Stomach (tissue), 8 donors: ENCODE measurements at regions not wholly inside any gene's neighbourhood (a gene's known extent, or its start where the extent isn't known, plus 50 kb on each side); places are given as distances from the start of the nearest gene placed in this dataset.

Source experiments
- DNase-seq, 2 donors: peaks; one replicate each; pipeline versions ENCODE4 v3.0.0 to v3.0.0-alpha.2; 2013 to 2019
- H3K27ac ChIP-seq, 5 donors: fragments of 200-600 bp in 4 of 5; sonication (generic) in 4 of 5; one replicate each; pipeline ENCODE4 v1.5.1; 2013 to 2019; ENCODE audit warnings: mild to moderate bottlenecking in 1 of 5, moderate library complexity in 1 of 5
- H3K27me3 ChIP-seq, 3 donors: fragments of 200-600 bp; sonication (generic); one replicate each; pipeline ENCODE4 v1.5.1; 2017 to 2019; ENCODE audit warnings: mixed run types in 1 of 3
- H3K36me3 ChIP-seq, 4 donors: fragments of 200-600 bp; sonication (generic); 1 replicate in 3 of 4; 2 replicates in 1 of 4; pipeline ENCODE4 v1.5.1; 2016 to 2019
- H3K4me1 ChIP-seq, 4 donors: fragments of 200-600 bp; sonication (generic); one replicate each; pipeline ENCODE4 v1.5.1; 2016 to 2019
- H3K4me3 ChIP-seq, 4 donors: fragments of 200-600 bp; sonication (generic) in 3 of 4; one replicate each; pipeline ENCODE4 v1.5.1; 2016 to 2019; ENCODE audit warnings: mild to moderate bottlenecking in 1 of 4
- H3K9me3 ChIP-seq, 4 donors: fragments of 200-600 bp; sonication (generic); one replicate each; pipeline ENCODE4 v1.5.1; 2016 to 2019
- EP300 ChIP-seq: sonication (generic); formaldehyde crosslinking; IDR thresholded peaks from one replicate; pipeline ENCODE4 v1.6.1; 2017; ENCODE audit warnings: antibody characterized with exemption
- POLR2A ChIP-seq, 4 donors: fragments of 450-650 bp; IDR thresholded peaks; one replicate each; pipeline ENCODE4 v1.6.1; 2016; ENCODE audit warnings: antibody characterized with exemption in 4 of 4, control low read depth in 2 of 4, mild to moderate bottlenecking in 1 of 4, moderate library complexity in 1 of 4
- POLR2AphosphoS5 ChIP-seq, 3 donors: sonication (generic); formaldehyde crosslinking; IDR thresholded peaks; one replicate each; pipeline ENCODE4 v1.6.1; 2016; ENCODE audit warnings: antibody characterized with exemption in 3 of 3
- WGBS, 5 donors: extraction: QIAGEN DNeasy Blood & Tissue Kit in 3 of 5; methylation state at CpG; one replicate each; pipeline versions ENCODE4 v1.1.5 to v1.1.7; 2013 to 2018; 5-methylcytosine and 5-hydroxymethylcytosine counted together
- intact Hi-C: fragments of 100-400 bp; cut with DNase I; formaldehyde crosslinking; loops from one replicate; pipeline ENCODE4 v1.15.1; 2023; ENCODE audit warnings: low total_unique reads
- TF ChIP-seq, protein P1 (sequence below), 7 experiments: fragments of 450-650 bp in 4 of 7; fragments of 200-600 bp in 3 of 7; sonication (generic) in 3 of 7; IDR thresholded peaks; one replicate each; pipeline ENCODE4 v1.5.1; 2016 to 2019; ENCODE audit warnings: antibody characterized with exemption in 7 of 7, control low read depth in 2 of 7, mild to moderate bottlenecking in 1 of 7
- donor health status: healthy with polysubstance abuse.
- donor health status: Bipolar disorder and iron deficiency.
- donor health status: healthy.

DNA sequence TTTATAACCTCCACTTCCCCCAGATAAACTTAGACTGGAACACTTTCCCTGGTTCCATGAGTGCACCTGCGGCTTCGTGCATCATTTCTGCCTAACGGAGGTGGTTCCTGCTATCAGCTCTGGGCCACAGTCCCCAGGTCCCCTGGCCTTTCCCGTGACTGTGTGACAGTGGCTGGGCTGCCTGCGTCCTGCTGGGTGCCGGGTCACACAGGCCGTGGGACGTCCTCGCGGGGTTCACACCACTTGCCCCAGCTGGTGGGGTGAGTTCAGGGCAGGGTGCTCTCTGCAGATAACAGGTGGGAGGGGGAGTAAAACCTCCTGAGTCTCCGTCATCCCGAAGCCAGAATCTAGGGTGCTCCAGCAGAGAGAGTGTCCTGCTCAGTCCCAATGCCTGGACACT is 58.7 kb upstream of the CFAP46 start:
- intact Hi-C loops = no loop called here
- TF ChIP-seq EP300 = no peak
- TF ChIP-seq POLR2AphosphoS5 (IDR thresholded peaks at IDR 0.05) = no peak
- TF ChIP-seq POLR2A (IDR thresholded peaks at IDR 0.05) = no peak
- TF ChIP-seq, protein P1, sequence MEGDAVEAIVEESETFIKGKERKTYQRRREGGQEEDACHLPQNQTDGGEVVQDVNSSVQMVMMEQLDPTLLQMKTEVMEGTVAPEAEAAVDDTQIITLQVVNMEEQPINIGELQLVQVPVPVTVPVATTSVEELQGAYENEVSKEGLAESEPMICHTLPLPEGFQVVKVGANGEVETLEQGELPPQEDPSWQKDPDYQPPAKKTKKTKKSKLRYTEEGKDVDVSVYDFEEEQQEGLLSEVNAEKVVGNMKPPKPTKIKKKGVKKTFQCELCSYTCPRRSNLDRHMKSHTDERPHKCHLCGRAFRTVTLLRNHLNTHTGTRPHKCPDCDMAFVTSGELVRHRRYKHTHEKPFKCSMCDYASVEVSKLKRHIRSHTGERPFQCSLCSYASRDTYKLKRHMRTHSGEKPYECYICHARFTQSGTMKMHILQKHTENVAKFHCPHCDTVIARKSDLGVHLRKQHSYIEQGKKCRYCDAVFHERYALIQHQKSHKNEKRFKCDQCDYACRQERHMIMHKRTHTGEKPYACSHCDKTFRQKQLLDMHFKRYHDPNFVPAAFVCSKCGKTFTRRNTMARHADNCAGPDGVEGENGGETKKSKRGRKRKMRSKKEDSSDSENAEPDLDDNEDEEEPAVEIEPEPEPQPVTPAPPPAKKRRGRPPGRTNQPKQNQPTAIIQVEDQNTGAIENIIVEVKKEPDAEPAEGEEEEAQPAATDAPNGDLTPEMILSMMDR (IDR thresholded peaks at IDR 0.05) = no peak
- no peak for DNase-seq
- Histone ChIP-seq H3K36me3 (no peaks in the 10 kb centered on the region), H3K27me3 (peaks cover 0 to 8% (median 0%) of the 10 kb centered on the region in 3 donors), H3K4me1 (no peaks in the 10 kb centered on the region), H3K27ac (no peak overlapping the region), H3K9me3 (no peaks in the 10 kb centered on the region), H3K4me3 (no peak overlapping the region)
- 82 to 85% (median 84%) methylated on average over 12 of the region's 12 CpGs for WGBS, 5 donors

DNA sequence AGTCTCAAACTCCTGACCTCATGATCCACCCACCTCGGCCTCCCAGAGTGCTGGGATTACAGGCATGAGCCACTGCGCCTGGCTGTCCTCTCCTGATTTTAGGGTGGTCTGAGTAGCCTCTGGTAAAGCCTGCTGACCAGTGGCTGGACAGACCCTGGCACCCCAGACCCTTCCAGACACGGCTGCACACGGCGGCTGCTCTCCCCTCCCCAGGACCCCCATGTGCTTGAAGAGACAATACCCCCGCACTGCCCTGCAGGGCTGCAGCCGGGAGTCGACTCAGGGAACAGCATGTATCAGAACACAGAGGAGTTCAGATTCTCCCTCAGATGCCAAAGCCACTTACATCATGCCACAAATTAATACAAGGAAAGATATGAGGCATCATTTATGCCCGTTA is 58.3 kb upstream of the CFAP46 start:
- no peaks in the 10 kb centered on the region for H3K36me3 ChIP-seq
- 78 to 87% (median 85%) methylated on average over 9 of the region's 9 CpGs for WGBS, 5 donors

DNA sequence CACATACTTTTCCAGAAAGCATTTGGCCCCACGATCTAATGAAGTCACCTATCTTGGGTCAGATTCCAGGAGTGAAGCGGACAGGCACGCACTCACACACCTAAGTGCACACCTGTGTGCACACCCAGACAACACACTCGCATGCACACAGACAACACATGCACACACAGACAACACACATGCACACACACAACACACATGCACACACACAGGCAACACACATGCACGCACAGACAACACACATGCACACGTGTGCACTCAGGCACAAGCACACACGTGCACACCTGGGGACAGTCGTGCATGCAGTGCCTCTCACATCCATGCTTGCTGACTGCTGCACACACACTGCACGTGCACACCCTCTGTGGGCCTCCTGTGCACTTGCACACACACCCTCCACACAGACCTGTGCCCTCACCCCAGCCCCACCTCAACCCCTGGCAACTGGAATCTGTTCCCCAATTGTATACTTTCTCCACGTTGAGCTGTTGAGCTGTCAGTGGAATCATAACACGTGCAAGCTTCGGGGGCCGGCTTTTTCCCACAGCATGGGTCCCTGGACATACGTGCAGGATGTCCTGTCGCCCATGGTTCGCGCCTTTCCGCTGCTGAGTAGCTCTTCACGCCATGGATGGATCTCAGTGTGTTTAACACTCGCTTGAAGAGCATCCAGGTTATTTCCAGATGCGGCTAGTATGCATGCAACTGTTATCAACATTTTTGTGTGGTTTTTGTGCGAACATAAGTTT is 55.3 kb upstream of the CFAP46 start:
- no peak overlapping the region for H3K27ac ChIP-seq
- DNase-seq = no peak
- H3K4me3 ChIP-seq = no peak overlapping the region
- intact Hi-C loops = no loop called here
- no peaks in the 10 kb centered on the region for H3K36me3 ChIP-seq
- H3K9me3 ChIP-seq = no peaks in the 10 kb centered on the region
- whole genome bisulfite sequencing, 5 donors = 74 to 85% (median 79%) methylated on average over 22 of the region's 22 CpGs
- TF ChIP-seq EP300 = no peak
- no peak for TF ChIP-seq POLR2AphosphoS5 (IDR thresholded peaks at IDR 0.05)
- TF ChIP-seq POLR2A (IDR thresholded peaks at IDR 0.05) = no peak
- TF ChIP-seq, protein P1 (IDR thresholded peaks at IDR 0.05) = no peak
- peaks cover 0 to 43% (median 16%) of the 10 kb centered on the region in 3 donors for H3K27me3 ChIP-seq
- H3K4me1 ChIP-seq = no peaks in the 10 kb centered on the region

More for the DNA sequence above, 58.3 kb upstream of the CFAP46 start:
- no peaks in the 10 kb centered on the region for H3K9me3 ChIP-seq
- no peaks in the 10 kb centered on the region for H3K4me1 ChIP-seq
- intact Hi-C loops = no loop called here
- no peak overlapping the region for H3K27ac ChIP-seq
- DNase-seq = no peak
- no peak overlapping the region for H3K4me3 ChIP-seq
- TF ChIP-seq, protein P1 (IDR thresholded peaks at IDR 0.05) = no peak
- H3K27me3 ChIP-seq = peaks cover 0 to 13% (median 0%) of the 10 kb centered on the region in 3 donors

DNA sequence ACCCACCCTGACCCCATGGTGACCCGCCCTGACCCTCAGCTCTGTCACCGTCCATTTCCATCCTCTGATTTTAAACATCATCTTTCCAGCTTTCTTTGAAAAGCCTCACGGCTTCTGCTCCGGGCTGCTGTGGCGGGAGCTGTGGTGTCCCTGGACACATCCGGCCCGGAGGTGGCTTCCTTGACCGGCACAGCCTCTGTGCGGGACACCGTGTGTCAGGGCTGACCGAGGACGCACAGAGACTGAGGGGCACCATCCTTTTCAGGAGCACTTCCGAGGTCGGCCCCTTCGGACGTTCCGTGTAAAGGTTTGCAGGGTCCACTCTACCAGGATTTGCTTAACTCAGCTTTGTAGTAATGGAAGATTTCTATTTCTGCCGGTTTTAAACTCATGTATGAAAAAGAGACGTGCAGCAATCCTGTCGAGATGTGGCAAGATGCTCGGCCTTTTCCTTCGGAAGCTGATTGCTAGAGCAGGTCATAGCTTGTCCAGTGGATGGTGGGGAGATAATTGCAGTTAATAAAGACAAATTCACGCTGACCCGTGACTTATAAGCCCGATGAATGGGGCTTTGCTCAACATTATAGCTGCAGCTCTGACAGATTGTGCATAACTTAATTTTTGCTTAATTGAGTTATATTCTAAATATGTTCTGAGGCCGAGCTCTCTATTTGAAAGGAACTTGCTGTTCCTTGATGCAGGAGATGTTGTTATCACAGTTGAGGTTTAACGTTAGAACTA is 54.4 kb upstream of the CFAP46 start:
- Histone ChIP-seq H3K4me3 (no peak overlapping the region), H3K27ac (no peak overlapping the region), H3K27me3 (peaks cover 0 to 44% (median 16%) of the 10 kb centered on the region in 3 donors), H3K4me1 (no peaks in the 10 kb centered on the region), H3K36me3 (no peaks in the 10 kb centered on the region), H3K9me3 (no peaks in the 10 kb centered on the region)
- TF ChIP-seq, protein P1 (IDR thresholded peaks at IDR 0.05) = no peak
- no peak for TF ChIP-seq POLR2AphosphoS5 (IDR thresholded peaks at IDR 0.05)
- no peak for TF ChIP-seq EP300
- TF ChIP-seq POLR2A (IDR thresholded peaks at IDR 0.05) = no peak
- intact Hi-C loops = no loop called here
- WGBS, 5 donors = 79 to 84% (median 82%) methylated on average over 27 of the region's 27 CpGs
- no peak for DNase-seq
